CD14-positive monocyte (primary cell): ENCODE measurements at regions not wholly inside any gene's neighbourhood (a gene's known extent, or its start where the extent isn't known, plus 50 kb on each side); places are given as distances from the start of the nearest gene placed in this dataset.

ENCODE experiments used
- DNase-seq, 3 donors: peaks; one replicate each; pipeline ENCODE4 v3.0.0-alpha.2; 2011 to 2022
- H2AFZ ChIP-seq: 2 replicates; pipeline ENCODE4 v1.6.0; 2012; ENCODE audit warnings: mild to moderate bottlenecking, low read depth, low read length, inconsistent platforms; ENCODE audit not compliant: insufficient read depth, poor library complexity, severe bottlenecking
- H3K27ac ChIP-seq, 2 donors: 1 replicate in 1 of 2; 2 replicates in 1 of 2; pipeline ENCODE4 v1.5.1; 2012 to 2013; ENCODE audit warnings: low read length in 2 of 2, control low read depth in 1 of 2, inconsistent platforms in 1 of 2, low read depth in 1 of 2, mild to moderate bottlenecking in 1 of 2
- H3K27me3 ChIP-seq, 2 donors: one replicate each; pipeline versions ENCODE4 v1.6.0 to v1.6.1; 2011 to 2013; ENCODE audit warnings: low read length in 2 of 2; ENCODE audit not compliant: control insufficient read depth in 2 of 2, insufficient read depth in 2 of 2
- H3K36me3 ChIP-seq, 2 donors: replicated peaks in 1 of 2; 1 replicate in 1 of 2; 2 replicates in 1 of 2; pipeline versions ENCODE4 v1.5.1 to v1.6.1; 2012 to 2013; ENCODE audit warnings: low read length in 2 of 2, control low read depth in 1 of 2, inconsistent platforms in 1 of 2, mild to moderate bottlenecking in 1 of 2; ENCODE audit not compliant: insufficient read depth in 2 of 2, control insufficient read depth in 1 of 2
- H3K4me1 ChIP-seq, 2 donors: 1 replicate in 1 of 2; 2 replicates in 1 of 2; pipeline versions ENCODE4 v1.5.1 to v1.6.1; 2012 to 2013; ENCODE audit warnings: low read length in 2 of 2, control low read depth in 1 of 2, inconsistent platforms in 1 of 2, mild to moderate bottlenecking in 1 of 2, moderate library complexity in 1 of 2; ENCODE audit not compliant: insufficient read depth in 2 of 2, control insufficient read depth in 1 of 2
- H3K4me2 ChIP-seq: replicated peaks from 2 replicates; pipeline ENCODE3; 2012; ENCODE audit warnings: low read length, moderate library complexity, mild to moderate bottlenecking; ENCODE audit not compliant: poor library complexity, severe bottlenecking; ENCODE audit errors: extremely low read depth
- H3K4me3 ChIP-seq, 3 experiments: fragments of 200-600 bp in 1 of 3; sonication (generic) in 1 of 3; replicated peaks in 1 of 3; 1 replicate in 2 of 3; 2 replicates in 1 of 3; pipeline ENCODE4 v1.5.1; 2011 to 2013; ENCODE audit warnings: low read length in 3 of 3, mild to moderate bottlenecking in 3 of 3, control low read depth in 2 of 3, low read depth in 2 of 3, inconsistent platforms in 1 of 3, moderate library complexity in 1 of 3
- H3K79me2 ChIP-seq: 2 replicates; pipeline ENCODE4 v1.6.0; 2012; ENCODE audit warnings: mild to moderate bottlenecking, control low read depth, inconsistent platforms, low read length, moderate library complexity; ENCODE audit not compliant: insufficient read depth
- H3K9ac ChIP-seq: 2 replicates; pipeline ENCODE4 v1.6.0; 2017; ENCODE audit warnings: low read length, mild to moderate bottlenecking; ENCODE audit not compliant: insufficient read depth, poor library complexity, severe bottlenecking
- H3K9me3 ChIP-seq, 2 donors: replicated peaks in 1 of 2; 1 replicate in 1 of 2; 2 replicates in 1 of 2; pipeline versions ENCODE4 v1.5.1 to v1.6.1; 2012 to 2013; ENCODE audit warnings: low read length in 2 of 2, control low read depth in 1 of 2; ENCODE audit not compliant: control insufficient read depth in 1 of 2, insufficient read depth in 1 of 2
- H4K20me1 ChIP-seq: 2 replicates; pipeline ENCODE4 v1.6.0; 2012; ENCODE audit warnings: mild to moderate bottlenecking, low read length, control low read depth, moderate library complexity; ENCODE audit not compliant: insufficient read depth
- H3K27ac Mint-ChIP-seq, 7 donors: one replicate each; pipeline ENCODE4 v1.8.0; 2020; ENCODE audit warnings: mild to moderate bottlenecking in 7 of 7, mixed read lengths in 7 of 7, moderate library complexity in 6 of 7, inconsistent platforms in 2 of 7
- H3K27me3 Mint-ChIP-seq, 3 donors: one replicate each; pipeline ENCODE4 v1.8.0; 2021 to 2022; ENCODE audit warnings: low read depth in 3 of 3, mild to moderate bottlenecking in 3 of 3, mixed read lengths in 3 of 3, moderate library complexity in 3 of 3, inconsistent platforms in 1 of 3
- H3K36me3 Mint-ChIP-seq, 2 donors: one replicate each; pipeline ENCODE4 v1.8.0; 2020; ENCODE audit warnings: mixed read lengths in 2 of 2, inconsistent platforms in 1 of 2, mild to moderate bottlenecking in 1 of 2
- H3K4me1 Mint-ChIP-seq: one replicate; pipeline ENCODE4 v1.8.0; 2020; ENCODE audit warnings: mild to moderate bottlenecking, mixed read lengths
- H3K4me3 Mint-ChIP-seq, 2 donors: one replicate each; pipeline ENCODE4 v1.8.0; 2020; ENCODE audit warnings: mild to moderate bottlenecking in 2 of 2, mixed read lengths in 2 of 2, moderate library complexity in 1 of 2
- H3K9me3 Mint-ChIP-seq, 7 donors: one replicate each; pipeline ENCODE4 v1.8.0; 2020 to 2022; ENCODE audit warnings: mixed read lengths in 7 of 7, mild to moderate bottlenecking in 6 of 7, moderate library complexity in 6 of 7, inconsistent platforms in 2 of 7
- WGBS: methylation state at CpG from one replicate; pipeline ENCODE4 v1.1.5; 2013; ENCODE audit warnings: missing lambda C conversion rate; ENCODE audit not compliant: insufficient coverage; 5-methylcytosine and 5-hydroxymethylcytosine counted together
- intact Hi-C, 2 donors: fragments of 100-400 bp; cut with micrococcal nuclease; formaldehyde crosslinking; loops; one replicate each; pipeline versions ENCODE4 v1.15.0 to v1.15.1; 2023
- TF ChIP-seq, protein P1 (sequence below): fragments of 200-600 bp; IDR thresholded peaks from one replicate; pipeline ENCODE4 v1.8.0; 2022; ENCODE audit warnings: antibody characterized with exemption, mild to moderate bottlenecking

DNA sequence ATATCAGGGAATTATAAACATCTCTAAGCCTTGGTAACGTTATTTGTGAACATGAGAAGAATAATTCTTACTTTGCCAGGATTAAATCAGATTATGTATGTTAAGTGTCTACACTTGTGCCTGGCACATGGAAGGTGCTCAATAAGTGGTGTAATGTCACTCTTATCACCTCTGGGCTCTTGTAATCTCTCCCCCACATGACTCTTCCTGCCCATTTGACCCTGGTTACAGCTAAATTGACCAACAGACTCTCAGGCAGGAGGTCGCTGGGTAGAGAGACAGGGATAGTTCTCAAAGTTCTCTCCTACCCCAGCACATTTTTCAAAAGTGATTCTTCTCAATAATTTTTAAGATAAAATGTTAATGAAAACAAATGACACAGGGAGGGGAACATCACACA lies 137.8 kb upstream of the FRMD6 start:
- H3K79me2 ChIP-seq: no peaks in the 10 kb centered on the region
- Mint-ChIP-seq H3K27ac (no peak overlapping the region), H3K36me3 (no peaks in the 10 kb centered on the region), H3K9me3 (peaks cover 0 to 12% (median 4%) of the 10 kb centered on the region in 7 donors), H3K4me1 (no peaks in the 10 kb centered on the region), H3K27me3 (peaks cover 0 to 2% (median 0%) of the 10 kb centered on the region in 3 donors), H3K4me3 (no peak overlapping the region)
- no peak overlapping the region for H3K4me2 ChIP-seq
- no CpG with 5 or more reads among the region's 2 CpGs for WGBS
- DNase-seq: no peak
- no peaks in the 10 kb centered on the region for H3K36me3 ChIP-seq
- H3K27me3 ChIP-seq: no peaks in the 10 kb centered on the region
- H3K9me3 ChIP-seq: no peaks in the 10 kb centered on the region
- H4K20me1 ChIP-seq: no peaks in the 10 kb centered on the region
- no peaks in the 10 kb centered on the region for H3K4me1 ChIP-seq
- H3K27ac ChIP-seq: no peak overlapping the region
- no peak overlapping the region for H2AFZ ChIP-seq
- H3K4me3 ChIP-seq: no peak overlapping the region
- intact Hi-C loops: no loop called here
- no peak overlapping the region for H3K9ac ChIP-seq
- TF ChIP-seq, protein P1, sequence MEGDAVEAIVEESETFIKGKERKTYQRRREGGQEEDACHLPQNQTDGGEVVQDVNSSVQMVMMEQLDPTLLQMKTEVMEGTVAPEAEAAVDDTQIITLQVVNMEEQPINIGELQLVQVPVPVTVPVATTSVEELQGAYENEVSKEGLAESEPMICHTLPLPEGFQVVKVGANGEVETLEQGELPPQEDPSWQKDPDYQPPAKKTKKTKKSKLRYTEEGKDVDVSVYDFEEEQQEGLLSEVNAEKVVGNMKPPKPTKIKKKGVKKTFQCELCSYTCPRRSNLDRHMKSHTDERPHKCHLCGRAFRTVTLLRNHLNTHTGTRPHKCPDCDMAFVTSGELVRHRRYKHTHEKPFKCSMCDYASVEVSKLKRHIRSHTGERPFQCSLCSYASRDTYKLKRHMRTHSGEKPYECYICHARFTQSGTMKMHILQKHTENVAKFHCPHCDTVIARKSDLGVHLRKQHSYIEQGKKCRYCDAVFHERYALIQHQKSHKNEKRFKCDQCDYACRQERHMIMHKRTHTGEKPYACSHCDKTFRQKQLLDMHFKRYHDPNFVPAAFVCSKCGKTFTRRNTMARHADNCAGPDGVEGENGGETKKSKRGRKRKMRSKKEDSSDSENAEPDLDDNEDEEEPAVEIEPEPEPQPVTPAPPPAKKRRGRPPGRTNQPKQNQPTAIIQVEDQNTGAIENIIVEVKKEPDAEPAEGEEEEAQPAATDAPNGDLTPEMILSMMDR: no peak

DNA sequence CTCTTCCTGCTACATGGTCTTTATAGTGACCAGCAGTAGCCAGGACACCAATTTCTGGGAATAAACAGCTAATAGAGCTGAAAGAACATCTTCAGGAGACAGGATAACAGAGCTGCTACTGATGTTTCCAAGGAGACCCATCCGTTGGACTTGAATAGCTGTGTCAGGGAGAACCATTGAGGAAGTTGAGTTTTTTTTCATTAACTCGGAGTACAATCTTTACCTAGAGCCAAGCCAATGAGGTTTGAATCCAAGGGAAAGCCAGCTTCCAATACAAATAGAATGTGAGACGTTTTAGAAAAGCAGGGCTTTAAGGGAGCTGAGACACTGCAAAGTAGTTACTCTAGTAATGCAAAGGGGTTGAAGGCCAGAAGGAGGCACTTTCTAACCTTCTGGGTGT lies 136.1 kb upstream of the FRMD6 start:
- Histone ChIP-seq H3K4me2 (no peak overlapping the region), H3K4me3 (no peak overlapping the region), H3K79me2 (no peaks in the 10 kb centered on the region), H3K4me1 (no peaks in the 10 kb centered on the region), H4K20me1 (no peaks in the 10 kb centered on the region), H3K36me3 (no peaks in the 10 kb centered on the region), H3K27me3 (no peaks in the 10 kb centered on the region), H3K9me3 (no peaks in the 10 kb centered on the region), H3K9ac (no peak overlapping the region), H3K27ac (no peak overlapping the region), H2AFZ (no peak overlapping the region)
- Mint-ChIP-seq H3K36me3 (no peaks in the 10 kb centered on the region), H3K27me3 (peaks cover 0 to 2% (median 0%) of the 10 kb centered on the region in 3 donors), H3K4me3 (no peak overlapping the region), H3K4me1 (no peaks in the 10 kb centered on the region), H3K9me3 (peaks cover 0 to 7% (median 4%) of the 10 kb centered on the region in 7 donors), H3K27ac (no peak overlapping the region)
- no peak for DNase-seq
- intact Hi-C loops: no loop called here
- 83% methylated on average over 1 of the region's 3 CpGs for WGBS
- TF ChIP-seq, protein P1: no peak
